HG03108 (cell line): ENCODE measurements at regions not wholly inside any gene's neighbourhood (a gene's known extent, or its start where the extent isn't known, plus 50 kb on each side); places are given as distances from the start of the nearest gene placed in this dataset.
"Not testable (repeated sequence)": the region's sequence is repeated elsewhere in the genome, so short reads cannot be mapped to it uniquely, and the experiment has no call there.

Source experiments
- ATAC-seq: cut with Tn5 transposase; IDR thresholded peaks from one replicate; pipeline ENCODE4 v1.9.1; 2021; ENCODE audit warnings: moderate library complexity; ENCODE audit not compliant: unreplicated experiment

DNA sequence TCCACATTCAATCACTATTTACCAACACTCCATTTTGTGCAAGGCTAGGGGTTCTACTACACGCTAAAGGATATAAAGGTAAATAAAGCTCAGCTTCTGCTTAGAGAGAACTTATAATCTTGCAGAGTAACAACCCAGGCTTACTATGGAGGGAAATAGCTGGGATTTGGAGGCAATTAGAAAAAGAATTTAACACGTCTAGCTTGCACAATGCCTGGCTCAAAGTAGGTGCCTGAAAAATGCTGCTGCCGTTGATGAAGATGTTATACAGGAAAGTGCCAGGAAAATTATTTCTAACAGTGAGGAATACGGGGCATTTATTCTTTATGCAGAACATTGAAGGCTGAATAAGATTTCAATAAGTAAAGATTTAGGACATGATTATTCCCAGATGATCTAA, 214.2 kb downstream of the KITLG start:
- no peak for ATAC-seq

DNA sequence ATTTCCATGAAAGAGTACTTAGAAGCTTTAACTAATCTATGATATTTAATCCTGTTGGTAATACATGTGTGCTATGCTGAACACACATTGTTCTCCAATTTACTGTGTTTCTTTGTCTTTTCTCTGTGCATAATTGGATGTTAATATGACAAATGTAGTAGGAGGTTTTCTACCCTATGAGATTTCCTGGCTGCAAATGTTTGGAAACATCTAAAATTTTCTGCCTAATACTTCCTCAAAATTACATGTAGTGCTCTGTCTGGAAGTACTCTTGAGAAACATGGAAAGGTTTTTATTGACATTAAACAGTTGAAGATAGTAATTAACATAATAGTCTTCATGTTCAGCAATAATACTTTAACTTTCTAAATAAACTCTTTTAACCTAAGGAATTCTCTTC, 213.0 kb downstream of the KITLG start:
- no peak for ATAC-seq

DNA sequence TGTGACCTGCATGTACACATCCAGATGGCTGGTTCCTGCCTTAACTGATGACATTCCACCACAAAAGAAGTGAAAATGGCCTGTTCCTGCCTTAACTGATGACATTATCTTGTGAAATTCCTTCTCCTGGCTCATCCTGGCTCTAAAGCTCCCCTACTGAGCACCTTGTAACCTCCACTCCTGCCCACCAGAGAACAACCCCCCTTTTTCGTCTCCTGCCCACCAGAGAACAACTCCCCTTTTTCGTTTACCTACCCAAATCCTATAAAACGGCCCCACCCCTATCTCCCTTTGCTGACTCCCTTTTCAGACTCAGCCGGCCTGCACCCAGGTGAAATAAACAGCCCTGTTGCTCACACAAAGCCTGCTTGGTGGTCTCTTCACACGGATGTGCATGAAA, 212.2 kb downstream of the KITLG start:
- ATAC-seq = not testable (repeated sequence)

DNA sequence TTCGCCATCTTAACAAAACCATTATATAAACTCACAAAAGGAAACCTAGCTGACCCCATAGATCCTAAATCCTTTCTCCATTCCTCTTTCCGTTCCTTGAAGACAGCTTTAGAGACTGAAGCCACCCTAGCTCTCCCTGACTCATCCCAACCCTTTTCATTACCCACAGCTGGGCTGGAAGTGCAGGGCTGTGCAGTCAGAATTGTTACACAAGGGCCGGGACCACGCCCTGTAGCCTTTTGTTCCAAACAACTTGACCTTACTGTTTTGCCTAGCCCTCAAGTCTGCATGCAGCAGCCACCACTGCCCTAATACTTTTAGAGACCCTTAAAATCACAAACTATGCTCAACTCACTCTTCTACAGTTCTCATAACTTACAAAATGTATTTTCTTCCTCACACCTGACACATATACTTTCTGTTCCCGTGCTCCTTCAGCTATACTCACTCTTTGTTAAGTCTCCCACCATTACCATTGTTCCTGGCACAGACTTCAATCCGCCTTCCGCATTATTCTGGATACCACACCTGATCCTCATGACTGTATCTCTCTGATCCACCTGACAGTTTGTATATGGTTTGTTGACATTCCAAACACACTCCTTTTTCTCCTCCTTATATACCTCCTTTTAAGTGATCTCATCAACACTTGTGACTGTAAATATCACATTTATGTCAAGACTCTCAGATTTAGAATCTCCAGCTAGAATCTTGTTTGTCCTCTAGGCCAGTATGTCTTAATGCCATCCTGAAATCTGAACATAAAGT, 208.7 kb downstream of the KITLG start:
- no peak for ATAC-seq

DNA sequence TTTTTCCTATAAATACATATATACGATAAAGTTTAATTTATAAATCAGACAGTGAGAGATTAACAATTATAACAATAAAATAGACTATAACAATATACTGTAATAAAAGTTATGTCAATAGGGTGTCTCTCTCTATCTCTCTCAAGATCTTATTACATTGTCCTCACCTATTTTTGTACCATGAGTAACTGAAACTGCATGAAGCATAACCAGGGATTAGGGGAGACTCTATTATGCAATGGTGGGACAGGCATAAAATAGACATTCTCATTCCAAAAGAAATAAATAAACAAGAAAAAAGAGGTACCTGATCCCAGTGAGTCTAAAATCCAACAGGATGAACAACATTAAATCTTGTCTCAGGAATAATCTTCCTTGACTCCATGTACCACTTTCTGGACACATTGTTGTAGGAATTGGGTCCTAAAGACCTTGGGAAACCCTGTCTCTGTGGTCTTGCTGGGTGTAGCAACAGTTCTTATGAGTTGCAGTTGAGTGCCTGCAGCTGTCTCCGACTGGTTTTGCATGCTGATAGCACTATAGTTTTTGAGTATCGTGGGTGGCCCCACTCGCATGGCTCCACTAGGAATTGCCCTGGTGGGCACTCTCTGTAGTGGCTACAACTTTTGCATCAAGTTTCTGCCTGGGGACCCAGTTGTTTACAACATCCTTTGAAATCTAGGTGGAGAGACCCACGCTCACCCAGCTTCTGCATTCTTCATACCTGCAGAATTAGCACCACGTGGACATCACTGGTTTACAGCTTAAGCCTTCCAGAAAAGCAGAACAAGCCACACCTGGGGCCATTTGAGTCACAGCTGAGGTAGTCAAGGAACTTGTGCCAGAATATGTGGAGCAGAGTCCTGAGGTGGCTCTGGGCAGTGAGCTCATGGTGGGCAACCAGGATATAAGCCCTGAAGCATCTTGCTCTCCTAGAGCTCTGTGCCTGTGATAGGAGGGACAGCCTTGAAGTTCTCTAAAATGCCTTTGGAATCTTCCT, 204.7 kb downstream of the KITLG start:
- ATAC-seq = no peak

DNA sequence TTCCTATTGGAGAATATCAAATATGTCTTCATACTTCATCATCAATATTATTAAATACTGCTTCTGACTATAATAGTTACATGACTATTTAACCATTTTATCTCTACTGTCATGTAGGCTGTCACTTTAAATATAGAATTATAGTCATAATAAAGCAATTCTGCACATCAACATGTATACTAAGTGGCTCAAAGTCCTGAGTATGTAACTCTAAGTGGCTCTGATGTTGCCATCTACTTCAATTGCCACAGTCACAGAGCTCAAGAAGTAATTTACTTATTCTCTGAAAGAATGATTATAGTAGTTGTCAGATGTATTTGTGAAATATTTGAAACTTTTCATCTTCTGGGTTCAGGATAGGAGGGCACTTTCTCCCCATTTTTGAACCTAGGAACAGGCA, 202.3 kb downstream of the KITLG start:
- no peak for ATAC-seq

DNA sequence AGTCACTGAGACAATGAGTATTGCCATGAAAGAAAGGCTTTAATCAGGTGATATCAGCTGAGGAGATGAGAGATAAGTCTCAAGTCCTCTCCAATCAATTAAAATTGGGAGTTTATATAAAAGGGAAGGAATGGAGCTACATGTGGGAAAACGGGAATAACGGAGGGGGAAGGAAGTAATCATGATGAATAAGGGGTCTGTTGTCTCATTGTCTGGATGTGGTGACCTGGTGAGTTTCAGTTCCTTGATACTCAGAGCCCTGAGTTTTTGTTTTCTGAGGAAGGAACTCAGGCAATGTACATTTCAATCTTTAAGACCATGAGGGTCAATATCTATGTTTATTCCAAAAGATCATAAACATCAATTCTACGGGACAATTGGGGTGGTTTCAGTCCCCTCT, 198.8 kb downstream of the KITLG start:
- no peak for ATAC-seq

DNA sequence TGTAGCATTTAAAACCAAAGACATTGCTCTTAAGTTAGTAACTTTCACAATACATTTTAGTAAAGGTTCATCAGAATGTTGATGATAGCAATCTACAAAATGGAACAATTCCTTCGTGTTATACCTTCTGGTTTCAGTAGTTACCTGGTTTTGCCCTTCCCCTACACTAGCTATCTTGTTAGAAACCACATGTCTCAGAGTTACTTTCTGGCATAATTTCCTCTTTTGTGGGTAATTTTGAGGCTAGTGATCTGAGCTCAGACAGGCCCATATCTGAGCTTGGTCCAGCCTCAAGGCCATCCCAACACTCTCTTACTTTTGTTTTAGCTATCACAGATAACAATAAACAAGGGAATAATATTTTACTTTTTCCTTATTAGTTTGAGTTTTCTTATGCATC, 196.9 kb downstream of the KITLG start:
- no peak for ATAC-seq

DNA sequence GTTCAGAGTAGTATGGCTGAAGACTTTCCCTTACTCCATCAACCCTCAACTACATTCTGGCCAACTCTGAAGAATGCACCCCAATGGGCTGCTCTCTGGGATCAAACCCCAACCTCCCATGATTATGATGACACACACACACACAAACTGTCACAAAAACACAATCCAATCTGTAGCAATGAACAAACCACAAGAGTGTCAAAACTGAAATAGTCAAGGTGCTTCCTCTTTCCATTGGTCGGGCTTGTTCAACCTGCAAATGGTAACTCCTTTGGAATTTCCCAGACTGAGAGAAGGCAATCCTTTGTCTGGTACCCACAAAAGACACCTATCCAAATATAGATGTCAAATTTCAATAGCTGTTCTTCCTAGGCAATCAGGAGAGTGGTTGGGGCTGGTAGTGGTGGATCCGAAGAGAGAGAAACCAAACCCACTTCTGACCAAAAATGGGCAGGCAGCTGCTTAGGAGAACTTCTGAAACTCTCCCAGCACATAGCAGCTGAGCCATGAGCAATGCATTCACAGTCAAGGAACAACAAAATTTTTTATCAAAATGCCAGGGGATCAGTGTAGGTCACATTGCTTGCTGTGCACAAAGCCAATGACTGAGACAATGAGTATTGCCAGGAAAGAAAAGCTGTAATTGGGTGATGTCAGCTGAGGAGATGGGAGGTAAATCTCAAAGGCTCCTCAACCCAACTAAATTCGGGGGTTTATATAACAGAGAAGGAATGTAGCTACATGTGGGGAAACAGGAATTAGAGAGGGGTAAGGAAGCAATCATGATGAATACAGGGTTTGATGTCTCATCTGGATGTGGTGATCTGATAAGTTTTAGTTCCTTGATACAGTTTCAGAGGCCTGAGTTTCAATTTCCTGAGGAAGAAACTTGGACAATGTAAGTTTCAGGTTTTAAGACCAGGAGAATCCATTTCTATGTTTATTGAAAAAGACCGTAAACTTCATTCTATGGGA, 191.4 kb downstream of the KITLG start:
- no peak for ATAC-seq

DNA sequence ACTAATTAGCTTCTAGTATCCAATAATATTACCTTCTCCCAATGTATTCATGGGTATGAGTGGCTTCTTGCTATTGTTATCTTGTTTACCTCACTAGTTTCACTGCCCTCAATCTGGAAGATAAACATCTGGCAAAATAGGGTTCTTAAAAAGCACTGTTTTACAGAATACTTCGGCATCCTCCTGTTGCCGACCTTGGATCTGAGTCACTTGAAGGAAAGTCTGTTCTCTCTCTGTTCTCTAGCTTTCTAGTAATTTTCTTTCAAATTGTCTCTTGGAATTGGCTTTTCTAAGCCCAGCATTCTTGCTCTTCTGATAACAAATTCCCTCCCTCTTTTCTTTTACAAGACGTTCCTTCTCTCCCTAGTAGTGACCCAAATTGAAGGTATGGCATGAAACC, 189.5 kb downstream of the KITLG start:
- ATAC-seq = no peak

DNA sequence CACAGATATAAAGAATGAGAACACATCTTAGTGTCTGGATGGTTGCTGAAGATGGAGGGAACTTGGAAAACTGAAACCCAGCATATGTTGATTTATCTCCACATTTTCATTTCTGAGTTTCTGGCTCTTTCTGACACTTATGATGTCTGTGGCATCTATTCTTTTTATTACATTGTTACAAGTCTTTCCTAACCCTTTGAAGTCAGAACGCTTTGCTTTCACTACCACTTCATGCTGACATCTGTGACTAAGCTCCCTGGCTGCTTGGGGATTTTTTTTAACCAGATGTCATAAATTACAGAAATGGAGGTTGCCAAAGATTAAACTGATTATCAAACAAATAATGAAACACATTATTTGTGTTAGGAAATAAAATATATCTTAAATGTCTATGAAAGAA, 188.7 kb downstream of the KITLG start:
- ATAC-seq = no peak

DNA sequence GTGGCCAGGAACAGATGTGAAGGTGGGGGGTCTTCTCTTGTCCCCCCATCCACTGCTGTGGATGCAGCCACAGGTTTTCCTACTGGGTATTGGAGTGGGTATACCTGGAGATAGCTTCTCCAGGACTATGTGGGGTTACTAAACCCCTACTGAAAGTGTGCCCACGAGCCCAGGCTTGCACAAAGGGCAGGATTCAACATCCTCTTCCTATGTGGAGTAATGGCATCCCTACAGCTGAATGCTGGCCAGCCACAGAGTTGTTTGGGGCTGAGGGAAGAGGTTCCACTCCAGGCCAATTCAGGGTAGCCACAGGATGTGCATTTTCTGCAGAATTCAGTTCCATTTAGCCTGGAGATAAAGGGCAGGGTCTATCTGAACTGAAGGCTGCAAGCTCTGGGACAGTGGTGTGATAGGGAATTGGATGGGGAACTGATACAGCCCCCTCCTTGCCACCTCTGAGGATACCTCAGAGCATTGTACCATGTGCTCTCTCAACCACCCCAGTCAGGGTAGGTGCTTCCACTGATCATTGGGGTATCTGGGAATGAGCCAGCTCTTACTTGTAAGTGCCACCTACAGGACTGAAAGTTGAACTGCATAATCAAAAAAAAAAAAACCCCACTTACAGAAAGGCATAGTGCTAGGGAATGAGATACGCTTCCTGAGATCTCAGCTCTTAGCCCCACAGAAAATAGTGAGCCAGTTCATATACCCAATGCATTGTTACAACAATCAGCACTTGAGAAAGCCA, 187.1 kb downstream of the KITLG start:
- no peak for ATAC-seq

DNA sequence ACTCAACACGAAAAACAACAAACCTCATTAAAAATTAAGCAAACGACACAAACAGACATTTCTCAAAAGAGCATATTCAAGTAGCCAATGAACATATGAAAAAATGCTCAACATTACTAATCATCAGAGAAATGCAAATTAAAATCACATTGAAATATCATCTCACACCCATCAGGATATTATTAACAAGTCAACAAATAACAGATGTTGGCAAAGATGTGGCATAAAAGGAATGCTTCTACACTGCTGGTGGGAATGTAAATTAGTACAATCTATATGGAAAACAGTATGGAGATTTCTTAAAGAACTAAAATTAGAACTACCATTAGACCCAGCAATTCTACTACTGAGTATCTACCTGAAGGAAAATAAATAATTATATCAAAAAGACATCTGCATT, 182.2 kb downstream of the KITLG start:
- ATAC-seq = no peak

DNA sequence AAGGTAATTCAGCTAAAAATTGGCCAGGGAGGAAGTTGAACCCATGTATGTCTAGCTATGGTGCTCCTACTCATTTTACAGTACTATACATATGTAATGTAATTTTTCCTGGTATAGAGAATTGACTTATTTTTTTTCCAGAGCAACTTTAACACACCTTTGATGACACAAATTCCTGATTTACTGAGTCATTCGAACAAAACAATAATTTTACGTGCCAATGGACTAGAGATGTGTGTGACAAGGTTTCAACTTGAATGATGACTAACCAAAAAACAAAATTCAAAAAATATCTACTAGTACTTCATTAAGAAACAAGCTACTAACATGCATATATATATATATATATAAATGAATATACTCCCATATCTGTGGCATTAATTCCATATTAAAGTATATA, 180.5 kb downstream of the KITLG start:
- ATAC-seq = no peak

DNA sequence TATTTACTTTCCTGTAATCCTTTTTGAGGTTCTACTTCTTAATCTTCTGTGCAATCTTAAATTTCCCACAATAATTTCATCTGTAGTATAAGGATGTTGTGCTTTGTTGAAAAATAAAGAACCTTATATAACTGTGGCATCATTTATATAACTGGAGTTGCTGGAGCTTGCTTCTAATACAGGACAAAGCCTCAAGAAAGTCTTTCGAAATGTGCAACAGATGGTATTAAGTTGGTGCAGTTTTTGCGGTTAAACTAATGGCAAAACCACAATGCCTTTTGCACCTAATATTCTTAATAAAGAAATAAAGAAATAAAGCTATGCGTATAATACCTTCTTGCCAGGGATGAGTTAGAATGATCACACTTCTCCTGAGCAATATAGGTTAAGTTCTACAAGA, 180.0 kb downstream of the KITLG start:
- ATAC-seq = no peak

DNA sequence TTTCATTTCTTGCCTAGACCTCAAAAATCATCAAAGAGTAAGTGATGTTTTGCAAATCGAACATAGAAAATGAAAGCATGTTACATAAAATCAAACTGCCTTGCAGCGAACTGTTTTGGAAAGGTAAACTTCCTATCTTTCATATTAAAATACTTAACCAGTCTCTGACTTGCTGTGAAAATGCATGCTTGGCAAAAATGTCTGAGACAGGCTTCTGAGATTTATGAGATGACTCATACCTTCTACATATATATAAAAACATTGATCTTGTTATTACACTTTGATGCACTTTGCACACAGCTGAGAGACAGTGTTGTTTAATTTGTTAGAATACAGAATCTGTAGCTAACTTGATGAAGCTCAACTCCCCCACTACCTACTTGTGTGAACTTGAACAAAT, 179.1 kb downstream of the KITLG start:
- ATAC-seq = no peak

DNA sequence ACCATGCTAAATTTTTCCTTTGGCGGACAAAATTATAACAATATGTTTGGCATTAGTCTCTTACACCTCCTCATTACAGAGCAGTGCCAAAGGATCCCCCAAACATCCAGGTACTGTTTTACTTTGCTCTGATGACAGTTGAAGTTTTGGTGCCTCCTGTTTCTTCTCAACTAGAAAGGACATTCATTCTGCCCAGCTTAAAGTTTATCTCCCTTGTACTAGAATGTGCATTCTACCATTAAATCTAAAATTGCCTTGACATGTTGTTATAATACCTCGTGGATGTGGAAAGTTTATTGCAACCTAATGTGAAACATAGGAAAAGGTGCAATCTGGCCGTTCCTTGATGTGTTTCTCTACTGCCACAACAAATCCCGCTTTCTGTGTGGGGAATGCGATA, 173.4 kb downstream of the KITLG start:
- ATAC-seq = no peak

DNA sequence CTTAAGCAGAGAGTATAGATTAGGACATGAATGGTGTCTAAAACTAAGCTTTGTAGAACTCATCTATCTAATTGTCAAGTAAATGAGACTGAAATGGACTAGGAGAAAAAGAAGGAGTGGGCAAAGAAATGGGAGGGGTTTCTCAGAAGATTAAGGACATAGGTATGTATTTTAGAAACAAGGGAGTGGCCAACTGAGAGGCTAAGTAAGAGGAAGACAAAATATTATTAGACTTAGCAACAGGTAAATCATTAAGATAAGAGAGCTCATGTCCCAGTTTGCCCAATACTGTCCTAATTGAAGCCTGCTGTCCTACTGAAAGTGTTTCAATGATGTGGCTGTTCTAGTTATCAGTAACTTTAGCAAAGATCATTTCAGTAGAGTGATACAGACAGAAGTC, 171.4 kb downstream of the KITLG start:
- no peak for ATAC-seq

DNA sequence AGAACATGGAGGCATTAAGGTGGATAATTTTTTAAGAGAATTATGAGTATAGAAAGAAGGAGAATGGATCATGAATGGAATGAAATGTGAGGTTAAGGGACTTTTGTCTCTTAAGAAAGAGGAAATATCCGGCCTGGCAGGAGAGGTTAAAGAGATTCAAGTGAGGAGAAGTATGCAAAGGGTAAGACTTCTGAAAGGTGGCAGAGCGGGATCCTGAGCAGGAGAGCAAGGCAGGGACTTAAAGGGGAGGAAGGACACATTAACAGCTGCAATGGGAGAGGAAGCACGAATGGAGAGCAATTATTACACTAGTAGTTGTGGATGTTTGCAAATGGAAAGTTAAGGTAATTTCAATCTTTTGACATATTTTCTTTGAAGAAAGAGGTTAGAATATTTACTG, 171.0 kb downstream of the KITLG start:
- no peak for ATAC-seq

DNA sequence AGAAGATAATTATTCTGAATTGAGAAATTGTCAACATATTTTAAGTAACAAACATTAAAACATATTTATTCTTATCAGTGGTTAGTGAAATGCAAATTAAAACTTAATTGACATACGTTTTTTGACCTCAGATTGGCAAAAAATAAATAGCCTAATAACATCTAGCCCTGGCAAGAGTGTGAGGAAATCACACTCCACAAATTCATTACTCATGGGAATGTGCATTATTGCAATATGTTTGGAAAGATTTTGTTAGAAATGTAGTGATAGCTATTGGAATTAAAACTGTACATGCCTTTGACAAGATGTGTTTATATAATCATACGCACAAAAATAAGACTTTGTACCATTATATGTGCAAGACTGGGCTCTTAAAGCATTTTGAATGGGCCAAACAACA, 168.6 kb downstream of the KITLG start:
- no peak for ATAC-seq
